Heart left ventricle (tissue), 13 donors: ENCODE measurements at regions not wholly inside any gene's neighbourhood (a gene's known extent, or its start where the extent isn't known, plus 50 kb on each side); places are given as distances from the start of the nearest gene placed in this dataset.

Experiments
- CTCF ChIP-seq, 12 donors: fragments of 200-600 bp; sonication (generic) in 4 of 12; IDR thresholded peaks; one replicate each; pipeline versions ENCODE4 v1.5.0 to v1.8.0; 2018 to 2022; ENCODE audit warnings: antibody characterized with exemption in 12 of 12, mild to moderate bottlenecking in 5 of 12
- POLR2A ChIP-seq, 2 donors: fragments of 450-650 bp; IDR thresholded peaks; one replicate each; pipeline ENCODE4 v1.6.1; 2017; ENCODE audit warnings: antibody characterized with exemption in 2 of 2, mild to moderate bottlenecking in 2 of 2, moderate library complexity in 2 of 2
- donor health status: ischemic (EF 13 %, LVEDD 7.1; RV severe dilation, severe dysfunction).
- donor health status: DM: no; HTN: yes; CAD: no.
- donor health status: DM: no; HTN: no; CAD: no.
- donor health status: ischemic (EF 25% LVEDD 6.9; RV normal size, moderate dysfunction).
- donor health status: ischemic (EF 25% LVEDD 5.7; RV mildly dilated, moderate dysfunction).
- donor health status: ischemic (EF 35%, LVEDD 5.7; RV mildly dilated, moderate dysfunction).
- donor health status: nonischemic (EF 11% LVEDD 7.7; RV severe dilation, severe dysfunction).
- donor health status: DM: yes; HTN: yes; CAD: no.
- donor health status: PGD.
- donor health status: ischemic (EF 29% LVEDD 5.4; RV normal size, mild dysfunction).
- donor health status: nonischemic (EF 23%, LVEDD 6.1; RV moderate dilation, normal function).

GRCh38 chr7:9981742-9982349, 991.8 kb upstream of the PHF14 start:
- TF ChIP-seq CTCF (IDR thresholded peaks at IDR 0.05), result no peak
- no peak for TF ChIP-seq POLR2A (IDR thresholded peaks at IDR 0.05)
